Left ventricle myocardium inferior (tissue), 1 donor: ENCODE measurements at regions not wholly inside any gene's neighbourhood (a gene's known extent, or its start where the extent isn't known, plus 50 kb on each side); places are given as distances from the start of the nearest gene placed in this dataset.

Source experiments
- DNase-seq: peaks from one replicate; pipeline ENCODE4 v3.0.0-alpha.2; 2020
- H3K27ac ChIP-seq: fragments of 200-600 bp; replicated peaks from 2 replicates; pipeline ENCODE4 v1.8.0; 2021
- H3K27me3 ChIP-seq: fragments of 200-600 bp; 2 replicates; pipeline ENCODE4 v1.8.0; 2021; ENCODE audit warnings: low read depth
- H3K36me3 ChIP-seq: fragments of 200-600 bp; 2 replicates; pipeline ENCODE4 v1.8.0; 2021
- H3K4me1 ChIP-seq: fragments of 200-600 bp; 2 replicates; pipeline ENCODE4 v1.8.0; 2021
- H3K4me3 ChIP-seq: fragments of 200-600 bp; 2 replicates; pipeline ENCODE4 v1.8.0; 2021; ENCODE audit warnings: mild to moderate bottlenecking, moderate library complexity
- H3K9me3 ChIP-seq: fragments of 200-600 bp; replicated peaks from 2 replicates; pipeline ENCODE4 v1.8.0; 2021
- intact Hi-C: fragments of 100-400 bp; cut with micrococcal nuclease; formaldehyde crosslinking; loops from one replicate; pipeline ENCODE4 v1.11.0; 2022
- TF ChIP-seq, protein P1 (sequence below): fragments of 200-600 bp; IDR thresholded peaks from 2 replicates; pipeline ENCODE4 v1.8.0; 2021; ENCODE audit warnings: antibody characterized with exemption, mild to moderate bottlenecking, borderline replicate concordance
- donor health status: DM: no; HTN: yes; CAD: no; lungs with severe emphysema.

DNA sequence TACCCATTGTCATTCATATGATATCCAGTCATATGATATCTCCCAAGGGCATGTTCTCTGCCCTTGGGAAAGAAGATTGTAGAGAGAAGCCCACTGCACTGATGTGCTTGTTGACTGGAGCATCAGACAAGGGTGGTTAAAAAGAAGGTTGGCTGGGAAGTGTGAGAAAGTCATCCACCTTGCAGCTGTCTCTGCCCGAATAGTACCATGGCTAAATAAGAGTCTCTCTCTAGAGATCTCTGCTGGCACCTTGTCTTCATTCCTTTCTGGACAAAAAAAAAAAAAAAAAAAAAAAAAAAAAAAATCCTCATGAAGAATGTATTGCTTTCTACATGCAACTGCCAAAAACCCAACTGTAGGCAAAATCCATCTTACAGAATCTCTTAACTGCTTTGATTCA lies 349.7 kb upstream of the ESRRG start:
- DNase-seq: no peak
- no peaks in the 10 kb centered on the region for H3K27me3 ChIP-seq
- intact Hi-C loops: no loop called here
- no peaks in the 10 kb centered on the region for H3K36me3 ChIP-seq
- H3K4me1 ChIP-seq: peaks cover 13% of the 10 kb centered on the region
- TF ChIP-seq, protein P1, sequence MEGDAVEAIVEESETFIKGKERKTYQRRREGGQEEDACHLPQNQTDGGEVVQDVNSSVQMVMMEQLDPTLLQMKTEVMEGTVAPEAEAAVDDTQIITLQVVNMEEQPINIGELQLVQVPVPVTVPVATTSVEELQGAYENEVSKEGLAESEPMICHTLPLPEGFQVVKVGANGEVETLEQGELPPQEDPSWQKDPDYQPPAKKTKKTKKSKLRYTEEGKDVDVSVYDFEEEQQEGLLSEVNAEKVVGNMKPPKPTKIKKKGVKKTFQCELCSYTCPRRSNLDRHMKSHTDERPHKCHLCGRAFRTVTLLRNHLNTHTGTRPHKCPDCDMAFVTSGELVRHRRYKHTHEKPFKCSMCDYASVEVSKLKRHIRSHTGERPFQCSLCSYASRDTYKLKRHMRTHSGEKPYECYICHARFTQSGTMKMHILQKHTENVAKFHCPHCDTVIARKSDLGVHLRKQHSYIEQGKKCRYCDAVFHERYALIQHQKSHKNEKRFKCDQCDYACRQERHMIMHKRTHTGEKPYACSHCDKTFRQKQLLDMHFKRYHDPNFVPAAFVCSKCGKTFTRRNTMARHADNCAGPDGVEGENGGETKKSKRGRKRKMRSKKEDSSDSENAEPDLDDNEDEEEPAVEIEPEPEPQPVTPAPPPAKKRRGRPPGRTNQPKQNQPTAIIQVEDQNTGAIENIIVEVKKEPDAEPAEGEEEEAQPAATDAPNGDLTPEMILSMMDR: no peak
- H3K27ac ChIP-seq: no peak overlapping the region
- no peak overlapping the region for H3K4me3 ChIP-seq
- H3K9me3 ChIP-seq: no peaks in the 10 kb centered on the region

DNA sequence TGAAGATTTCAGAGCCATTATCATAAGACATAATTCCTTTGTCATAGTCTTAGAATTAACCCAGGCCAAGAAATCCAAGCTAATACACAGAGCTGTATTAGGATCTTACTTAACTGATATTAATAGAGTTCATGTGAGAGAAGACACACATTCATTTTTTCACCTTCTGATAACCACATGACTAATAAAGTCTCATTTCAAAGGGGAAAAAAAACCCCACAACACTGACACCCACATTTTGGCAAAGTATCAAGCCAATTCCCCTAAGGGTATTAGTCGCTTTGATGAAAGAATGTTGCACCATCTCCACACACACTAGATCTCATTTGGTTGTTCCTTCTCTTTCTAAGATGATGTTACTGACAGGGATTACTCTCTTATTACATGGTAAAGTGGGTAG lies 344.4 kb upstream of the ESRRG start:
- no peak for DNase-seq
- no peaks in the 10 kb centered on the region for H3K27me3 ChIP-seq

DNA sequence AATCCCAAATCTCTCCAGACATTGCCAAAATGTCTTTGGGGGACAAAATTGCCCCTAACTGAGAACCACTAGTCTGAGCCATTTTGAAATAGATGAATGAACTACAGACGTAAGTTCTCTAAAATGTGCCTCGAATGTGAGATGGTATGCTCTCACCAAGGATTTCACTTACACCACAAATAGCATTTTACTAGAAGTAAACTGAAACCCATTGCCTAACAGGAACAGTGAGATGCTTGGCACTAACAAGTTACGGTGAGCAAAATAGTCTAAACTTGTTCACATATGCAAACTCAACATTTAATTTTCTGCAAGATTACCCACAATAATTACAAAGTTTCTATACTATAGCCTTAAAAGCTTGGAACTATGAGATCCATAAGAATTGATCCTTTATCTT lies 343.6 kb upstream of the ESRRG start:
- intact Hi-C loops: no loop called here
- Histone ChIP-seq H3K27me3 (no peaks in the 10 kb centered on the region), H3K4me3 (no peak overlapping the region), H3K9me3 (no peaks in the 10 kb centered on the region), H3K4me1 (peaks cover 18% of the 10 kb centered on the region), H3K36me3 (no peaks in the 10 kb centered on the region), H3K27ac (no peak overlapping the region)
- no peak for DNase-seq
- TF ChIP-seq, protein P1: no peak

More for the DNA sequence above, 344.4 kb upstream of the ESRRG start:
- no peak overlapping the region for H3K27ac ChIP-seq
- peaks cover 9% of the 10 kb centered on the region for H3K4me1 ChIP-seq
- H3K9me3 ChIP-seq: no peaks in the 10 kb centered on the region
- H3K4me3 ChIP-seq: no peak overlapping the region
- intact Hi-C loops: no loop called here
- no peaks in the 10 kb centered on the region for H3K36me3 ChIP-seq
- TF ChIP-seq, protein P1: no peak

DNA sequence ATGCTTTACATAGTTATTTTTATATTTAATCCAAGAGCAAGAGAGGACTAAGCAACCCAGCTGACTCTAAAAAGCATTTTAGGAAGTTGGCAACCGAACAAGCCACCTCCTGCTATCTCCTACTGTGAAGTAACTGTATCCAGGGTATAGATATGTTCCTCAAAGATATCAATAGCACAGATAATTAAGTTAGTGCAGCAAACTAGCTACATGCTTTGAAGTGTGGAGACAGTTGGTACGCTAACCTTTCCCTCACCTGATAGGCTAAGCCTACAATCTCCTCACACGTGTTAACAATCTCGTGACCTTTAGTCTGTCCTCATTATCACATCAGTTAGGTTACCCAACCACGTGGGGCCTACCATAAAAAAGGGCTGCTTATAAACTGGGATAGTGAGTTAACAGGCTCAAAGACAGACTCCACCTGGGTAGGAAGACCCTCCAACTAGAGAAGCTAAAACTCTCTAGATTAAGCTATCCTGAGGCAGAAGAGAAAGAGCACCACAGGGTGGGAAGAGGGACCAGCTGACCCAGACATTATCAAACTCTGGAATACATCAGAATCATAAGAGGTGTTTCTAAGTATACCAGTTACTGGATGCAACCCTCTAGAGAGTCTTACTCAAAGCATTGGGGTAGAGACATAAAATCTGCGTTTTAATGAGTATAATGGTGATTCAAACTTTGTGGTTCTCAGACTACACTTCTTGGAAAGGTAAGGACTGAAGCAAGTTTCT lies 340.1 kb upstream of the ESRRG start:
- peaks cover 18% of the 10 kb centered on the region for H3K4me1 ChIP-seq
- intact Hi-C loops: no loop called here
- no peak overlapping the region for H3K4me3 ChIP-seq
- DNase-seq: no peak
- TF ChIP-seq, protein P1: no peak
- no peaks in the 10 kb centered on the region for H3K9me3 ChIP-seq
- H3K27ac ChIP-seq: peak overlapping the region; percentile 50
- H3K36me3 ChIP-seq: no peaks in the 10 kb centered on the region
- no peaks in the 10 kb centered on the region for H3K27me3 ChIP-seq

DNA sequence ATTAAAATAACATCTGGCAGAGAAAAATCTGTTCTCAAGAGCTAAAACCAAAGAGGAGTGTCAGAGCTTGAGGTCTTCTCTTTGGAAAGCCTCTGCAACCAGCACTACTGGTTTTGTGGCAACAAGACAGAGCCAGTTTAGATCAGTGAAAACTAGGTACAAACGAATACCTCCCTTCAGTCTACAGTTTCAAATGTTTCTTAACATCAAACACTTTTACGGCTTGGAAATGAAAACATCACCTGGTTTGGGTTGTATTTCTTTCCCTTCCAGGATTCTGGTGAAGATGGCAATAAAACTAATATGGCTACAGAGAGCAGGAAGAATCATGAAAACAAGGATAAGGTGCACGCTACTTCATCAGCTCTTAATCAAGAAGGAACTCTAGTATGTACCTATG lies 339.4 kb upstream of the ESRRG start:
- peak overlapping the region; percentile 50 for H3K27ac ChIP-seq
- intact Hi-C loops: no loop called here

More for the DNA sequence above, 339.4 kb upstream of the ESRRG start:
- Histone ChIP-seq H3K4me3 (no peak overlapping the region), H3K36me3 (no peaks in the 10 kb centered on the region), H3K4me1 (peaks cover 18% of the 10 kb centered on the region), H3K9me3 (no peaks in the 10 kb centered on the region), H3K27me3 (no peaks in the 10 kb centered on the region)
- TF ChIP-seq, protein P1: no peak
- no peak for DNase-seq
